CD14-positive monocyte (primary cell): ENCODE measurements at regions not wholly inside any gene's neighbourhood (a gene's known extent, or its start where the extent isn't known, plus 50 kb on each side); places are given as distances from the start of the nearest gene placed in this dataset.

Experiments used
- DNase-seq, 3 donors: peaks; one replicate each; pipeline ENCODE4 v3.0.0-alpha.2; 2011 to 2022
- H2AFZ ChIP-seq: 2 replicates; pipeline ENCODE4 v1.6.0; 2012; ENCODE audit warnings: mild to moderate bottlenecking, low read depth, low read length, inconsistent platforms; ENCODE audit not compliant: insufficient read depth, poor library complexity, severe bottlenecking
- H3K27ac ChIP-seq, 2 donors: 1 replicate in 1 of 2; 2 replicates in 1 of 2; pipeline ENCODE4 v1.5.1; 2012 to 2013; ENCODE audit warnings: low read length in 2 of 2, control low read depth in 1 of 2, inconsistent platforms in 1 of 2, low read depth in 1 of 2, mild to moderate bottlenecking in 1 of 2
- H3K27me3 ChIP-seq, 2 donors: one replicate each; pipeline versions ENCODE4 v1.6.0 to v1.6.1; 2011 to 2013; ENCODE audit warnings: low read length in 2 of 2; ENCODE audit not compliant: control insufficient read depth in 2 of 2, insufficient read depth in 2 of 2
- H3K36me3 ChIP-seq, 2 donors: replicated peaks in 1 of 2; 1 replicate in 1 of 2; 2 replicates in 1 of 2; pipeline versions ENCODE4 v1.5.1 to v1.6.1; 2012 to 2013; ENCODE audit warnings: low read length in 2 of 2, control low read depth in 1 of 2, inconsistent platforms in 1 of 2, mild to moderate bottlenecking in 1 of 2; ENCODE audit not compliant: insufficient read depth in 2 of 2, control insufficient read depth in 1 of 2
- H3K4me1 ChIP-seq, 2 donors: 1 replicate in 1 of 2; 2 replicates in 1 of 2; pipeline versions ENCODE4 v1.5.1 to v1.6.1; 2012 to 2013; ENCODE audit warnings: low read length in 2 of 2, control low read depth in 1 of 2, inconsistent platforms in 1 of 2, mild to moderate bottlenecking in 1 of 2, moderate library complexity in 1 of 2; ENCODE audit not compliant: insufficient read depth in 2 of 2, control insufficient read depth in 1 of 2
- H3K4me2 ChIP-seq: replicated peaks from 2 replicates; pipeline ENCODE3; 2012; ENCODE audit warnings: low read length, moderate library complexity, mild to moderate bottlenecking; ENCODE audit not compliant: poor library complexity, severe bottlenecking; ENCODE audit errors: extremely low read depth
- H3K4me3 ChIP-seq, 3 experiments: fragments of 200-600 bp in 1 of 3; sonication (generic) in 1 of 3; replicated peaks in 1 of 3; 1 replicate in 2 of 3; 2 replicates in 1 of 3; pipeline ENCODE4 v1.5.1; 2011 to 2013; ENCODE audit warnings: low read length in 3 of 3, mild to moderate bottlenecking in 3 of 3, control low read depth in 2 of 3, low read depth in 2 of 3, inconsistent platforms in 1 of 3, moderate library complexity in 1 of 3
- H3K79me2 ChIP-seq: 2 replicates; pipeline ENCODE4 v1.6.0; 2012; ENCODE audit warnings: mild to moderate bottlenecking, control low read depth, inconsistent platforms, low read length, moderate library complexity; ENCODE audit not compliant: insufficient read depth
- H3K9ac ChIP-seq: 2 replicates; pipeline ENCODE4 v1.6.0; 2017; ENCODE audit warnings: low read length, mild to moderate bottlenecking; ENCODE audit not compliant: insufficient read depth, poor library complexity, severe bottlenecking
- H3K9me3 ChIP-seq, 2 donors: replicated peaks in 1 of 2; 1 replicate in 1 of 2; 2 replicates in 1 of 2; pipeline versions ENCODE4 v1.5.1 to v1.6.1; 2012 to 2013; ENCODE audit warnings: low read length in 2 of 2, control low read depth in 1 of 2; ENCODE audit not compliant: control insufficient read depth in 1 of 2, insufficient read depth in 1 of 2
- H4K20me1 ChIP-seq: 2 replicates; pipeline ENCODE4 v1.6.0; 2012; ENCODE audit warnings: mild to moderate bottlenecking, low read length, control low read depth, moderate library complexity; ENCODE audit not compliant: insufficient read depth
- H3K27ac Mint-ChIP-seq, 7 donors: one replicate each; pipeline ENCODE4 v1.8.0; 2020; ENCODE audit warnings: mild to moderate bottlenecking in 7 of 7, mixed read lengths in 7 of 7, moderate library complexity in 6 of 7, inconsistent platforms in 2 of 7
- H3K27me3 Mint-ChIP-seq, 3 donors: one replicate each; pipeline ENCODE4 v1.8.0; 2021 to 2022; ENCODE audit warnings: low read depth in 3 of 3, mild to moderate bottlenecking in 3 of 3, mixed read lengths in 3 of 3, moderate library complexity in 3 of 3, inconsistent platforms in 1 of 3
- H3K36me3 Mint-ChIP-seq, 2 donors: one replicate each; pipeline ENCODE4 v1.8.0; 2020; ENCODE audit warnings: mixed read lengths in 2 of 2, inconsistent platforms in 1 of 2, mild to moderate bottlenecking in 1 of 2
- H3K4me1 Mint-ChIP-seq: one replicate; pipeline ENCODE4 v1.8.0; 2020; ENCODE audit warnings: mild to moderate bottlenecking, mixed read lengths
- H3K4me3 Mint-ChIP-seq, 2 donors: one replicate each; pipeline ENCODE4 v1.8.0; 2020; ENCODE audit warnings: mild to moderate bottlenecking in 2 of 2, mixed read lengths in 2 of 2, moderate library complexity in 1 of 2
- H3K9me3 Mint-ChIP-seq, 7 donors: one replicate each; pipeline ENCODE4 v1.8.0; 2020 to 2022; ENCODE audit warnings: mixed read lengths in 7 of 7, mild to moderate bottlenecking in 6 of 7, moderate library complexity in 6 of 7, inconsistent platforms in 2 of 7
- CTCF ChIP-seq: fragments of 200-600 bp; IDR thresholded peaks from one replicate; pipeline ENCODE4 v1.8.0; 2022; ENCODE audit warnings: antibody characterized with exemption, mild to moderate bottlenecking
- WGBS: methylation state at CpG from one replicate; pipeline ENCODE4 v1.1.5; 2013; ENCODE audit warnings: missing lambda C conversion rate; ENCODE audit not compliant: insufficient coverage; 5-methylcytosine and 5-hydroxymethylcytosine counted together
- intact Hi-C, 2 donors: fragments of 100-400 bp; cut with micrococcal nuclease; formaldehyde crosslinking; loops; one replicate each; pipeline versions ENCODE4 v1.15.0 to v1.15.1; 2023

GRCh38 chr22:22396741-22397291, 111.7 kb downstream of the ZNF280B start:
- H3K27ac ChIP-seq, result no peak overlapping the region
- WGBS, result 89% methylated on average over 6 of the region's 7 CpGs
- no peak overlapping the region for H3K4me2 ChIP-seq
- intact Hi-C loops, result loop anchor here in 1 of 2 donors (5.0 kb wide), 1 partner anchor 45 kb away; no protein-coding TSS in a partner anchor
- H3K9me3 Mint-ChIP-seq, result peaks cover 2 to 14% (median 3%) of the 10 kb centered on the region in 7 donors
- DNase-seq, result no peak
- H3K27ac Mint-ChIP-seq, result no peak overlapping the region
- peaks cover 0 to 3% of the 10 kb centered on the region in 2 donors for H3K9me3 ChIP-seq
- no peaks in the 10 kb centered on the region for H3K36me3 ChIP-seq
- H3K9ac ChIP-seq, result no peak overlapping the region
- no peaks in the 10 kb centered on the region for H4K20me1 ChIP-seq
- H3K27me3 ChIP-seq, result no peaks in the 10 kb centered on the region
- H3K79me2 ChIP-seq, result no peaks in the 10 kb centered on the region
- H2AFZ ChIP-seq, result no peak overlapping the region
- H3K4me3 Mint-ChIP-seq, result no peak overlapping the region
- H3K27me3 Mint-ChIP-seq, result peaks cover 2 to 15% (median 4%) of the 10 kb centered on the region in 3 donors
- no peaks in the 10 kb centered on the region for H3K36me3 Mint-ChIP-seq
- no peak for TF ChIP-seq CTCF
- no peaks in the 10 kb centered on the region for H3K4me1 ChIP-seq
- H3K4me1 Mint-ChIP-seq, result no peaks in the 10 kb centered on the region
- H3K4me3 ChIP-seq, result no peak overlapping the region

- peaks cover 1 to 11% (median 4%) of the 10 kb centered on the region in 3 donors for H3K27me3 Mint-ChIP-seq
- H3K36me3 ChIP-seq, result no peaks in the 10 kb centered on the region
- H3K9ac ChIP-seq, result no peak overlapping the region
- H3K9me3 ChIP-seq, result no peaks in the 10 kb centered on the region
- H2AFZ ChIP-seq, result no peak overlapping the region
- H3K79me2 ChIP-seq, result no peaks in the 10 kb centered on the region
- intact Hi-C loops, result loop anchor here in 1 of 2 donors (5.0 kb wide), 1 partner anchor 45 kb away; no protein-coding TSS in a partner anchor
- H3K27me3 ChIP-seq, result no peaks in the 10 kb centered on the region
- no peak overlapping the region for H3K4me3 Mint-ChIP-seq
- no peak for DNase-seq
- no peaks in the 10 kb centered on the region for H3K36me3 Mint-ChIP-seq
- TF ChIP-seq CTCF, result no peak
- H3K27ac ChIP-seq, result no peak overlapping the region
- no peaks in the 10 kb centered on the region for H3K4me1 Mint-ChIP-seq
- H3K9me3 Mint-ChIP-seq, result peaks cover 1 to 10% (median 3%) of the 10 kb centered on the region in 7 donors
- H3K4me3 ChIP-seq, result no peak overlapping the region
- 90% methylated on average over 4 of the region's 6 CpGs for WGBS
- H3K4me1 ChIP-seq, result no peaks in the 10 kb centered on the region
- H3K27ac Mint-ChIP-seq, result no peak overlapping the region
- H3K4me2 ChIP-seq, result no peak overlapping the region
- H4K20me1 ChIP-seq, result no peaks in the 10 kb centered on the region
Observed at GRCh38 chr22:22397292-22397870, 111.2 kb downstream of the ZNF280B start.
